ENCODE measurements at regions not wholly inside any gene's neighbourhood (a gene's known extent, or its start where the extent isn't known, plus 50 kb on each side); places are given as distances from the start of the nearest gene placed in this dataset.
"Not testable (repeated sequence)": the region's sequence is repeated elsewhere in the genome, so short reads cannot be mapped to it uniquely, and the experiment has no call there.

- DNase-seq, result no peak
Observed at GRCh38 chr9:90455316-90455715, 187.3 kb downstream of the DIRAS2 start.

GRCh38 chr9:90457386-90458190, 185.0 kb downstream of the DIRAS2 start:
- no peak for DNase-seq

GRCh38 chr9:90458485-90458884, 184.1 kb downstream of the DIRAS2 start:
- DNase-seq, result peak in 1 of 2 experiments; percentile 34

GRCh38 chr9:90459321-90459720, 183.3 kb downstream of the DIRAS2 start:
- no peak for DNase-seq

- no peak for DNase-seq
Observed at GRCh38 chr9:90460220-90460619, 182.4 kb downstream of the DIRAS2 start.

- DNase-seq, result peak; percentile 84 to 89
Observed at GRCh38 chr9:90464978-90465377, 177.6 kb downstream of the DIRAS2 start.

- no peak for DNase-seq
Observed at GRCh38 chr9:90466441-90466840, 176.2 kb downstream of the DIRAS2 start.

GRCh38 chr9:90469435-90469834, 173.2 kb downstream of the DIRAS2 start:
- DNase-seq, result no peak

- peak in 1 of 2 experiments; percentile 8 for DNase-seq
Observed at GRCh38 chr9:90469865-90470387, 172.7 kb downstream of the DIRAS2 start.

- DNase-seq, result no peak
Observed at GRCh38 chr9:90476058-90476457, 166.6 kb downstream of the DIRAS2 start.

- DNase-seq, result no peak
Observed at GRCh38 chr9:90477535-90477934, 165.1 kb downstream of the DIRAS2 start.

GRCh38 chr9:90478821-90479220, 163.8 kb downstream of the DIRAS2 start:
- DNase-seq, result no peak

- no peak for DNase-seq
Observed at GRCh38 chr9:90485028-90485427, 157.6 kb downstream of the DIRAS2 start.

GRCh38 chr9:90489066-90489465, 153.6 kb downstream of the DIRAS2 start:
- DNase-seq, result no peak

- DNase-seq, result no peak
Observed at GRCh38 chr9:90499761-90500160, 142.9 kb downstream of the DIRAS2 start.

GRCh38 chr9:90502134-90502533, 140.5 kb downstream of the DIRAS2 start:
- DNase-seq, result no peak

- no peak for DNase-seq
Observed at GRCh38 chr9:90504486-90504885, 138.1 kb downstream of the DIRAS2 start.

GRCh38 chr9:90505695-90506094, 136.9 kb downstream of the DIRAS2 start:
- DNase-seq, result no peak

- not testable (repeated sequence) for DNase-seq
Observed at GRCh38 chr9:90506402-90506801, 136.2 kb downstream of the DIRAS2 start.

GRCh38 chr9:90507621-90508020, 135.0 kb downstream of the DIRAS2 start:
- no peak for DNase-seq

GRCh38 chr9:90508940-90509339, 133.7 kb downstream of the DIRAS2 start:
- no peak for DNase-seq

GRCh38 chr9:90511711-90512110, 130.9 kb downstream of the DIRAS2 start:
- no peak for DNase-seq

- DNase-seq, result no peak
Observed at GRCh38 chr9:90514877-90515276, 127.7 kb downstream of the DIRAS2 start.

GRCh38 chr9:90515510-90515909, 127.1 kb downstream of the DIRAS2 start:
- no peak for DNase-seq

- DNase-seq, result no peak
Observed at GRCh38 chr9:90517103-90517502, 125.5 kb downstream of the DIRAS2 start.
